Activated naive CD8-positive, alpha-beta T cell treated with anti-CD3 and anti-CD28 coated beads for 36 hours (primary cell): ENCODE measurements at regions not wholly inside any gene's neighbourhood (a gene's known extent, or its start where the extent isn't known, plus 50 kb on each side); places are given as distances from the start of the nearest gene placed in this dataset.

ENCODE experiments used
- DNase-seq: peaks from one replicate; pipeline ENCODE4 v3.0.0; 2021
- H3K27ac Mint-ChIP-seq: one replicate; pipeline ENCODE4 v1.8.0; 2022; ENCODE audit warnings: mild to moderate bottlenecking, moderate library complexity, mixed read lengths
- H3K27me3 Mint-ChIP-seq: one replicate; pipeline ENCODE4 v1.8.0; 2022; ENCODE audit warnings: mild to moderate bottlenecking, mixed read lengths
- H3K36me3 Mint-ChIP-seq: one replicate; pipeline ENCODE4 v1.8.0; 2021; ENCODE audit warnings: mild to moderate bottlenecking, mixed read lengths
- H3K4me1 Mint-ChIP-seq: one replicate; pipeline ENCODE4 v1.8.0; 2021; ENCODE audit warnings: mixed read lengths
- H3K4me3 Mint-ChIP-seq: one replicate; pipeline ENCODE4 v1.8.0; 2022; ENCODE audit warnings: mild to moderate bottlenecking, moderate library complexity, mixed read lengths
- H3K9me3 Mint-ChIP-seq: one replicate; pipeline ENCODE4 v1.8.0; 2022; ENCODE audit warnings: mixed read lengths

GRCh38 chr1:240020871-240021270, 70.8 kb upstream of the FMN2 start:
- Mint-ChIP-seq H3K4me1 (no peaks in the 10 kb centered on the region), H3K9me3 (peaks cover 10% of the 10 kb centered on the region), H3K36me3 (no peaks in the 10 kb centered on the region), H3K27me3 (peaks cover 4% of the 10 kb centered on the region), H3K27ac (no peak overlapping the region), H3K4me3 (no peak overlapping the region)
- DNase-seq: no peak

DNA sequence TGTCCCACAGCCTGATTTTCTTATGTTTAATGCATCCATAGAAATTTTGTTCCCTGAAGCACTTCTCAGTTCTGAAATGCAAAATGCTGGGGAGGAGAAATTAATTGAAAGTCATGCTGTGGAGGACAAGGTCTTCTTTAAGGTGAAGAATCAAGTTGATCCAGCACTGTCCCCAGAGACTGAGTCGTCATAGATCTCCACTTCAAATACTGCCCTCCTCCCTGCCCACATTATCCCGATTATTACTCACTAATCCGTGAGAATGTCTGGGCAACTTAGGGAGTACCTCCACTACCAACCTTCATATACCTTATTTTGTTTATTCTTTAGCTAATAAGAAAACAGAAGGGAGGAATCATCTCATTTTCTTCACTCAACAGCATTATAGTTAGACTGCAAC, 70.0 kb upstream of the FMN2 start:
- Mint-ChIP-seq H3K9me3 (peaks cover 10% of the 10 kb centered on the region), H3K36me3 (no peaks in the 10 kb centered on the region), H3K4me1 (no peaks in the 10 kb centered on the region), H3K27me3 (peaks cover 4% of the 10 kb centered on the region), H3K27ac (no peak overlapping the region), H3K4me3 (no peak overlapping the region)
- no peak for DNase-seq

GRCh38 chr1:240027059-240027462, 64.6 kb upstream of the FMN2 start:
- DNase-seq: peak; percentile 12
- Mint-ChIP-seq H3K36me3 (no peaks in the 10 kb centered on the region), H3K27ac (no peak overlapping the region), H3K4me1 (no peaks in the 10 kb centered on the region), H3K9me3 (no peaks in the 10 kb centered on the region), H3K27me3 (peaks cover 4% of the 10 kb centered on the region), H3K4me3 (no peak overlapping the region)

DNA sequence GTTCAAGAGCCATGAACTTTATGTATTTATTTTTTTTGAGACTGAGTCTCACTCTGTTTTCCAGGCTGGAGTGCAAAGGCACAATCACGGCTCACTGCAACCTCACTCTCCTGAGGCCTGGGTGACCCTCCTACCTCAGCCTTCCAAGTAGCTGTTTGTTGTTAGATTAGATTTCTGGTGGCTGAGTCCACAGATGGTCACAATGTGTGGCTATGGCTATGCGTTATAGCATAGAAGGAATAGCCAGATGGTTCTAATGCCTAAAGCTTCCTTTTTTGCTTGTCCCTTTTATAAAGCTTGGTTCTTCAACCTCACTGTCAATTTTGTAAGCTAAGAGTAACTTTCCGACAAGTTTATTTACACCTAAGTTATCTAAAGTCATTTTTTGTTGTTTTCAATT, 62.3 kb upstream of the FMN2 start:
- DNase-seq: no peak
- peaks cover 2% of the 10 kb centered on the region for H3K9me3 Mint-ChIP-seq
- peaks cover 4% of the 10 kb centered on the region for H3K27me3 Mint-ChIP-seq
- no peaks in the 10 kb centered on the region for H3K4me1 Mint-ChIP-seq
- H3K27ac Mint-ChIP-seq: no peak overlapping the region
- H3K36me3 Mint-ChIP-seq: no peaks in the 10 kb centered on the region
- no peak overlapping the region for H3K4me3 Mint-ChIP-seq

DNA sequence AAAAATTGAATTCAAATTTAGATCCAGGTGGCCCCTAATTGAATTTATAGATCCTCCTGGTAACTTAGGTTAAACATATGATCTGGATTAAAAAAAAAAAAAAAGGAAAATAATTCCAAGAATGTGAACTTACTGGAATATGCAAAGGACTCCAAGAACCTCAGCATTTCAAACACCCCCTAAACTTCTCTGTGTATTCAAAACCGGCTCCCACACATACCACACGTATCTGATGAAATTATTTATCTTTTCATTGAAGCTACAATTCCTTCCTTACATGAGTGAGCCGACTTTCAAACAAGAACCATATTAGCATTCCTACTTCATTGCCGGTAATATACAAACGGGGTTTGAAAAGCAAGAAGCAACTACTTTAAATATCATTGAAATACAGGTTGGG, 61.4 kb upstream of the FMN2 start:
- peaks cover 2% of the 10 kb centered on the region for H3K9me3 Mint-ChIP-seq
- no peak overlapping the region for H3K4me3 Mint-ChIP-seq
- no peaks in the 10 kb centered on the region for H3K36me3 Mint-ChIP-seq
- DNase-seq: no peak
- H3K27me3 Mint-ChIP-seq: peaks cover 4% of the 10 kb centered on the region
- H3K27ac Mint-ChIP-seq: no peak overlapping the region
- H3K4me1 Mint-ChIP-seq: no peaks in the 10 kb centered on the region

- Mint-ChIP-seq H3K4me1 (no peaks in the 10 kb centered on the region), H3K27ac (no peak overlapping the region), H3K27me3 (no peaks in the 10 kb centered on the region), H3K4me3 (no peak overlapping the region), H3K9me3 (peaks cover 2% of the 10 kb centered on the region), H3K36me3 (no peaks in the 10 kb centered on the region)
- no peak for DNase-seq
Measured at GRCh38 chr1:240031009-240031408, 60.7 kb upstream of the FMN2 start.

DNA sequence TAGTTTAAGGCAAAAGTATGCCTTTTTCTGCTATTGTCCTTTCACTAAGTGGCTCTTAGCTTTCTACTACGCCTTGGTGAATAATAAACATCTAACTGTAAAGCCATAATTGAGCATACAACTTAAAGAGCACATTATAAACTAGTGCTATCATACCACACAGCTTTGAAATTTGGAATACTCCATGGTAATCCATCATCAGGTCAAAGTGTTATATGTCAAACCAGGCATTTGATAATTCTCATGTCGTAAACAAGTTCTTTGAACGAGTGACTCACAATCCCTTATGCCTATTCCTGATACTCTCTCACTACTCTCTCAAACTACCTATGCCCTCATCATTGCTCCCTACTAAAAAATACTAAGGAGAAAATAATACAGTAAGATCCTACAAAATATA, 60.3 kb upstream of the FMN2 start:
- DNase-seq: no peak
- Mint-ChIP-seq H3K9me3 (peaks cover 2% of the 10 kb centered on the region), H3K27ac (no peak overlapping the region), H3K27me3 (no peaks in the 10 kb centered on the region), H3K4me1 (no peaks in the 10 kb centered on the region), H3K4me3 (no peak overlapping the region), H3K36me3 (no peaks in the 10 kb centered on the region)

DNA sequence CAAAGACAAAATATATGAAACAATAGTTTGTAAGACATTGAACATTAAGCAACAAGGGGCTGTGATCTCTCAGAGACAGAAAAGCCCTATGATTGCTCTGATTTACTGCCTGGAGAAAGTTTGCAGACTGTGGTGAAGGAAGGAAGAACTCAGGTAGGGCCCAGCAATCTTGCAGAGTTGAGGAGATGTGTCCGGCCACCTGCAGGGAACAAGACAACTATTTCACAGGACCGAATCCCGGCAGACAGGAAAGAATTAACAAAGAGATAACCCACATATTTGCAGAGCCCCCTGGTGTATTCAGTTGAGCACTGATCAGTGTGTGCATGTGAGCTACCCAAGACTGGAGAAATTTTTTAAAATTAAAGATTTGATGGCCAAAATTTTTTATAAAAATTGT, 58.3 kb upstream of the FMN2 start:
- peaks cover 2% of the 10 kb centered on the region for H3K9me3 Mint-ChIP-seq
- no peak overlapping the region for H3K4me3 Mint-ChIP-seq
- H3K36me3 Mint-ChIP-seq: no peaks in the 10 kb centered on the region
- no peak overlapping the region for H3K27ac Mint-ChIP-seq
- no peak for DNase-seq
- H3K27me3 Mint-ChIP-seq: no peaks in the 10 kb centered on the region
- no peaks in the 10 kb centered on the region for H3K4me1 Mint-ChIP-seq

DNA sequence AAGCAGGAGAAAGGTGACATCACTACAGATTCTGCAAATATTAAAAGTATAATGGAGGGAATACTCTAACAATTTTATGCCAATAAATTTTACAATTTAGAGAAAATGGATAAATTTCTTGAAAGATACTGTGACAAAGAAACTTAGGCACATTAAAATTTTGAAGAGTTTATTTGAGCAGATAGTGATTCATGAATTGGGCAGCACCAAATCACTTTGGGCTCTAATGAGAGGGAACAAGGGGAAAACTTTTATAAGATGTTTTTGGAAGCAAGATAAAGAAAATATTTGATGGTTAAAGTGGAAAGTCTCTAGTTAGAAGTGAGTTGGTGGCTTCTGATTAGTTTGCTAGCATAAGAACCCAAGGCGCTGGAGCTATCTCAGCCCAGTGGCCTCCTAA, 55.2 kb upstream of the FMN2 start:
- Mint-ChIP-seq H3K27ac (no peak overlapping the region), H3K36me3 (no peaks in the 10 kb centered on the region)

More for the DNA sequence above, 55.2 kb upstream of the FMN2 start:
- Mint-ChIP-seq H3K27me3 (no peaks in the 10 kb centered on the region), H3K4me3 (no peak overlapping the region), H3K4me1 (no peaks in the 10 kb centered on the region), H3K9me3 (peaks cover 2% of the 10 kb centered on the region)
- DNase-seq: no peak
